ENCODE measurements at regions not wholly inside any gene's neighbourhood (a gene's known extent, or its start where the extent isn't known, plus 50 kb on each side); places are given as distances from the start of the nearest gene placed in this dataset.

DNA sequence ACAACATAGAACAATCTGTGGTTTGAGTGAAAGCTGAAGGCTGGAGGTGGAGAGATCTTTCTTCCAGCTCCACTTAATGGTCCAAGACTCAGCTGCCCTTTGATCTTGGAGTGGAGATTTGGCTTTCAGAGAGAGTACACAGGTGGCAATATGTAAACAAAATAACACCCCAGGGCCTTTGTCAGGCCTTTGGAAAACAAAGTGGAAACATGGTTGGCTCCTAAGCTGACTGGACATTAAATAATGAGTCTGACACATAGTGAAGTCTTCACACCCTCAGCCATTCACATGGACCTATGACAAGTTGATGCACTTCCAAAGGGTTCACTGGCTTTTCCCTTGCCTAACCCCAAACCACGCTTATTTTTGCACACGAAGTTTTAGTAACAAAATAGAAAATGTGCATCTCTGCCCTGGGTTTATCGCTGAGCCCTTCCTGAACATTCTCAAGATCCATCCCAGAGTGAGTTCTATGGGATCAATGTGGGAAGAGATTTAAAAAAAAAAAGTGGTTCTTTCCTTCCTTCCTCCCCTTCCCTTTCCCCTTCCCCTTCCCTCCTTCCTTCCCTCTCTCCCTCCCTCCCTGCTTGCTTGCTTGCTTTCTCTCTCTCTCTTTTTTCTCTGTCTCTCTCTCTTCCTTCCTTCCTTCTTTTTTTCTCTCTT lies 201.3 kb upstream of the NT5C1B start:
- Histone ChIP-seq H3K36me3 (ENCODE audit: insufficient read depth, low read length) (no peaks in the 10 kb centered on the region), H3K79me2 (ENCODE audit: insufficient read depth, low read length) (no peaks in the 10 kb centered on the region), H2AFZ (ENCODE audit: low read depth, low read length) (no peak overlapping the region), H4K20me1 (ENCODE audit: insufficient read depth, low read length) (no peaks in the 10 kb centered on the region), H3K9ac (ENCODE audit: low read depth, low read length) (no peak overlapping the region), H3K27ac (ENCODE audit: low read length) (no peak overlapping the region), H3K4me3 (ENCODE audit: low read depth in 1 of 2, low read length in 2 of 2) (no peak overlapping the region), H3K4me2 (ENCODE audit: insufficient read depth, low read length) (no peak overlapping the region), H3K9me3 (ENCODE audit: insufficient read depth, low read length, severe bottlenecking) (no peaks in the 10 kb centered on the region), H3K27me3 (ENCODE audit: insufficient read depth, low read length, poor library complexity) (no peaks in the 10 kb centered on the region), H3K4me1 (ENCODE audit: insufficient read depth, low read length) (no peaks in the 10 kb centered on the region)
- DNase-seq (no peak), ATAC-seq (ENCODE audit: insufficient read depth, low read depth) (no peak)
- TF ChIP-seq, protein P1, sequence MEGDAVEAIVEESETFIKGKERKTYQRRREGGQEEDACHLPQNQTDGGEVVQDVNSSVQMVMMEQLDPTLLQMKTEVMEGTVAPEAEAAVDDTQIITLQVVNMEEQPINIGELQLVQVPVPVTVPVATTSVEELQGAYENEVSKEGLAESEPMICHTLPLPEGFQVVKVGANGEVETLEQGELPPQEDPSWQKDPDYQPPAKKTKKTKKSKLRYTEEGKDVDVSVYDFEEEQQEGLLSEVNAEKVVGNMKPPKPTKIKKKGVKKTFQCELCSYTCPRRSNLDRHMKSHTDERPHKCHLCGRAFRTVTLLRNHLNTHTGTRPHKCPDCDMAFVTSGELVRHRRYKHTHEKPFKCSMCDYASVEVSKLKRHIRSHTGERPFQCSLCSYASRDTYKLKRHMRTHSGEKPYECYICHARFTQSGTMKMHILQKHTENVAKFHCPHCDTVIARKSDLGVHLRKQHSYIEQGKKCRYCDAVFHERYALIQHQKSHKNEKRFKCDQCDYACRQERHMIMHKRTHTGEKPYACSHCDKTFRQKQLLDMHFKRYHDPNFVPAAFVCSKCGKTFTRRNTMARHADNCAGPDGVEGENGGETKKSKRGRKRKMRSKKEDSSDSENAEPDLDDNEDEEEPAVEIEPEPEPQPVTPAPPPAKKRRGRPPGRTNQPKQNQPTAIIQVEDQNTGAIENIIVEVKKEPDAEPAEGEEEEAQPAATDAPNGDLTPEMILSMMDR (IDR thresholded peaks at IDR 0.05; ENCODE audit: borderline replicate concordance, extremely low read depth, low read length, poor library complexity, severe bottlenecking) = no peak
- no peak for TF ChIP-seq EZH2 (IDR thresholded peaks at IDR 0.05; ENCODE audit: borderline replicate concordance, low read depth, low read length, severe bottlenecking)

DNA sequence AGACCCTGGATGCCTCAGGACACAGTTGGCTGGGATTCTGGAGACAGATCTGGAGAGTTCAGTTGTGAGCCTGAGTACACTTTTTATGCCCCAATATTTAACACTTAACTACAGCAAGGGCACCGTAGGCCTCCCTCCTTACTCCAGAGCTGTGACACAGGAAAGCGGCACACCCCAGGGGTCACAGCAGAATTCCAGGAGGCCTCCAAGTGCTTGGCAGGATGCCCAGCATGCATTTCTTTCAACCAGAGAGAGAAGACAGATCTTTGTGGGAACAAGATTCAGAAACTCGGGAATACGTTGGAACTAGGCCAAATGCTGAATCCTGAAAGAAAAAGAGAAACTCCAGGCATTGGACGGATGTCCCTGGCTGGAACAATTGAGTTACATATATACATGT lies 199.2 kb upstream of the NT5C1B start:
- no peak overlapping the region for H3K4me2 ChIP-seq (ENCODE audit: insufficient read depth, low read length)
- H3K79me2 ChIP-seq (ENCODE audit: insufficient read depth, low read length) = no peaks in the 10 kb centered on the region
- ATAC-seq (ENCODE audit: insufficient read depth, low read depth) (no peak), DNase-seq (no peak)
- no peak overlapping the region for H3K9ac ChIP-seq (ENCODE audit: low read depth, low read length)
- no peak overlapping the region for H3K27ac ChIP-seq (ENCODE audit: low read length)
- TF ChIP-seq EZH2 (IDR thresholded peaks at IDR 0.05; ENCODE audit: borderline replicate concordance, low read depth, low read length, severe bottlenecking) = no peak
- TF ChIP-seq, protein P1 (IDR thresholded peaks at IDR 0.05; ENCODE audit: borderline replicate concordance, extremely low read depth, low read length, poor library complexity, severe bottlenecking) = no peak
- no peaks in the 10 kb centered on the region for H3K9me3 ChIP-seq (ENCODE audit: insufficient read depth, low read length, severe bottlenecking)
- no peak overlapping the region for H2AFZ ChIP-seq (ENCODE audit: low read depth, low read length)
- no peaks in the 10 kb centered on the region for H3K4me1 ChIP-seq (ENCODE audit: insufficient read depth, low read length)
- no peaks in the 10 kb centered on the region for H4K20me1 ChIP-seq (ENCODE audit: insufficient read depth, low read length)
- no peak overlapping the region for H3K4me3 ChIP-seq (ENCODE audit: low read depth in 1 of 2, low read length in 2 of 2)
- no peaks in the 10 kb centered on the region for H3K27me3 ChIP-seq (ENCODE audit: insufficient read depth, low read length, poor library complexity)
- H3K36me3 ChIP-seq (ENCODE audit: insufficient read depth, low read length) = no peaks in the 10 kb centered on the region

- no peaks in the 10 kb centered on the region for H3K36me3 ChIP-seq (ENCODE audit: insufficient read depth, low read length)
- H3K79me2 ChIP-seq (ENCODE audit: insufficient read depth, low read length) = no peaks in the 10 kb centered on the region
- no peak for TF ChIP-seq EZH2 (IDR thresholded peaks at IDR 0.05; ENCODE audit: borderline replicate concordance, low read depth, low read length, severe bottlenecking)
- TF ChIP-seq, protein P1 (IDR thresholded peaks at IDR 0.05; ENCODE audit: borderline replicate concordance, extremely low read depth, low read length, poor library complexity, severe bottlenecking) = no peak
- H3K4me3 ChIP-seq (ENCODE audit: low read depth in 1 of 2, low read length in 2 of 2) = no peak overlapping the region
- no peaks in the 10 kb centered on the region for H3K4me1 ChIP-seq (ENCODE audit: insufficient read depth, low read length)
- H3K9me3 ChIP-seq (ENCODE audit: insufficient read depth, low read length, severe bottlenecking) = no peaks in the 10 kb centered on the region
- DNase-seq = no peak
- no peaks in the 10 kb centered on the region for H4K20me1 ChIP-seq (ENCODE audit: insufficient read depth, low read length)
- H3K4me2 ChIP-seq (ENCODE audit: insufficient read depth, low read length) = no peak overlapping the region
- no peak overlapping the region for H3K9ac ChIP-seq (ENCODE audit: low read depth, low read length)
- no peak overlapping the region for H2AFZ ChIP-seq (ENCODE audit: low read depth, low read length)
- H3K27me3 ChIP-seq (ENCODE audit: insufficient read depth, low read length, poor library complexity) = no peaks in the 10 kb centered on the region
- ATAC-seq (ENCODE audit: insufficient read depth, low read depth) = no peak
- H3K27ac ChIP-seq (ENCODE audit: low read length) = no peak overlapping the region
Measured at GRCh38 chr2:18787726-18788125, 198.4 kb upstream of the NT5C1B start.
